H9 (cell line): ENCODE measurements at regions not wholly inside any gene's neighbourhood (a gene's known extent, or its start where the extent isn't known, plus 50 kb on each side); places are given as distances from the start of the nearest gene placed in this dataset.

ENCODE experiments used
- DNase-seq: peaks from one replicate; pipeline ENCODE4 v3.0.0-alpha.2; 2017
- H2AFZ ChIP-seq: one replicate; pipeline ENCODE4 v1.6.1; 2013; ENCODE audit warnings: mild to moderate bottlenecking, low read length, control low read depth, moderate library complexity
- H2AK5ac ChIP-seq: 2 replicates; pipeline ENCODE4 v1.6.1; 2013; ENCODE audit warnings: low read length, control low read depth, mixed read lengths; ENCODE audit not compliant: insufficient read length
- H2BK120ac ChIP-seq: one replicate; pipeline ENCODE4 v1.6.1; 2013; ENCODE audit warnings: low read depth, mild to moderate bottlenecking, low read length, control low read depth, inconsistent platforms; ENCODE audit not compliant: poor library complexity, severe bottlenecking
- H2BK12ac ChIP-seq: 2 replicates; pipeline ENCODE4 v1.6.1; 2013; ENCODE audit warnings: low read length, control low read depth, mixed read lengths, low read depth; ENCODE audit not compliant: insufficient read length
- H2BK15ac ChIP-seq: 2 replicates; pipeline ENCODE4 v1.6.1; 2013; ENCODE audit warnings: low read depth, low read length, control low read depth
- H2BK20ac ChIP-seq: one replicate; pipeline ENCODE4 v1.6.1; 2013; ENCODE audit warnings: low read depth, mild to moderate bottlenecking, low read length, control low read depth, inconsistent platforms; ENCODE audit not compliant: poor library complexity, severe bottlenecking
- H2BK5ac ChIP-seq: 2 replicates; pipeline ENCODE4 v1.6.1; 2013; ENCODE audit warnings: low read length, control low read depth, mixed read lengths; ENCODE audit not compliant: insufficient read length
- H3K14ac ChIP-seq: 2 replicates; pipeline ENCODE4 v1.6.1; 2013; ENCODE audit warnings: low read length, control low read depth; ENCODE audit not compliant: insufficient read depth
- H3K18ac ChIP-seq: 2 replicates; pipeline ENCODE4 v1.6.1; 2013; ENCODE audit warnings: low read depth, mild to moderate bottlenecking, mixed read lengths, low read length, control low read depth; ENCODE audit not compliant: insufficient read length
- H3K23ac ChIP-seq: 2 replicates; pipeline ENCODE4 v1.6.1; 2013; ENCODE audit warnings: low read length, control low read depth, mixed read lengths, low read depth; ENCODE audit not compliant: insufficient read length
- H3K23me2 ChIP-seq: 2 replicates; pipeline ENCODE4 v1.6.1; 2013; ENCODE audit warnings: low read depth, mild to moderate bottlenecking, mixed read lengths, low read length, control low read depth; ENCODE audit not compliant: insufficient read length, poor library complexity, severe bottlenecking
- H3K27ac ChIP-seq: 2 replicates; pipeline ENCODE4 v1.5.1; 2013; ENCODE audit warnings: low read length, control low read depth, mixed read lengths, low read depth; ENCODE audit not compliant: insufficient read length
- H3K27me3 ChIP-seq: 2 replicates; pipeline ENCODE4 v1.6.1; 2013; ENCODE audit warnings: low read length, control low read depth, inconsistent platforms; ENCODE audit not compliant: insufficient read depth
- H3K4ac ChIP-seq: 2 replicates; pipeline ENCODE4 v1.6.1; 2013; ENCODE audit warnings: low read depth, mild to moderate bottlenecking, control low read depth, inconsistent platforms, low read length, moderate library complexity
- H3K4me1 ChIP-seq: 2 replicates; pipeline ENCODE4 v1.6.1; 2013; ENCODE audit warnings: low read length, control low read depth, inconsistent platforms; ENCODE audit not compliant: insufficient read depth
- H3K4me2 ChIP-seq: 2 replicates; pipeline ENCODE4 v1.6.1; 2013; ENCODE audit warnings: low read length, control low read depth, mixed read lengths; ENCODE audit not compliant: insufficient read length, insufficient read depth
- H3K56ac ChIP-seq: 2 replicates; pipeline ENCODE4 v1.6.1; 2013; ENCODE audit warnings: low read depth, mild to moderate bottlenecking, mixed read lengths, low read length, control low read depth; ENCODE audit not compliant: insufficient read length
- H3K79me1 ChIP-seq: 2 replicates; pipeline ENCODE4 v1.6.1; 2013; ENCODE audit warnings: low read depth, mild to moderate bottlenecking, moderate library complexity, low read length, control low read depth, inconsistent platforms; ENCODE audit not compliant: insufficient read depth, poor library complexity, severe bottlenecking
- H3K79me2 ChIP-seq: 2 replicates; pipeline ENCODE4 v1.6.1; 2013; ENCODE audit warnings: low read length, control low read depth, inconsistent platforms; ENCODE audit not compliant: insufficient read depth
- H3K9ac ChIP-seq: 2 replicates; pipeline ENCODE4 v1.6.1; 2013; ENCODE audit warnings: low read length, control low read depth, mixed read lengths; ENCODE audit not compliant: insufficient read length; ENCODE audit errors: extremely low read depth
- H3K9me3 ChIP-seq: one replicate; pipeline ENCODE4 v1.6.1; 2013; ENCODE audit warnings: low read depth, low read length, inconsistent platforms; ENCODE audit not compliant: control insufficient read depth
- H3T11ph ChIP-seq: one replicate; pipeline ENCODE4 v1.6.1; 2013; ENCODE audit warnings: mild to moderate bottlenecking, low read length, control low read depth, inconsistent platforms
- H4K20me1 ChIP-seq: one replicate; pipeline ENCODE4 v1.6.1; 2013; ENCODE audit not compliant: control insufficient read depth, insufficient read length, insufficient read depth
- H4K5ac ChIP-seq: 2 replicates; pipeline ENCODE4 v1.6.1; 2013; ENCODE audit warnings: low read depth, mild to moderate bottlenecking, mixed read lengths, low read length, control low read depth; ENCODE audit not compliant: insufficient read length
- H4K8ac ChIP-seq: replicated peaks from 2 replicates; pipeline ENCODE4 v1.6.1; 2013; ENCODE audit warnings: low read length, control low read depth, mixed read lengths, low read depth; ENCODE audit not compliant: insufficient read length
- H4K91ac ChIP-seq: 2 replicates; pipeline ENCODE4 v1.6.1; 2013; ENCODE audit warnings: low read depth, mild to moderate bottlenecking, moderate library complexity, mixed read lengths, low read length, control low read depth; ENCODE audit not compliant: insufficient read length
- H3K27ac Mint-ChIP-seq, 3 experiments: 2 replicates in 2 of 3; 3 replicates in 1 of 3; pipeline ENCODE4 v1.8.0; 2020 to 2021; ENCODE audit warnings: mixed read lengths in 3 of 3, mild to moderate bottlenecking in 1 of 3, moderate library complexity in 1 of 3
- H3K27me3 Mint-ChIP-seq: 2 replicates; pipeline ENCODE4 v1.8.0; 2021; ENCODE audit warnings: low read depth, mild to moderate bottlenecking, moderate library complexity, mixed read lengths
- H3K36me3 Mint-ChIP-seq, 3 experiments: 2 replicates in 2 of 3; 3 replicates in 1 of 3; pipeline ENCODE4 v1.8.0; 2020 to 2021; ENCODE audit warnings: low read depth in 3 of 3, mixed read lengths in 3 of 3; ENCODE audit not compliant: insufficient read depth in 1 of 3
- H3K4me1 Mint-ChIP-seq, 2 experiments: 2 replicates each; pipeline ENCODE4 v1.8.0; 2020; ENCODE audit warnings: mixed read lengths in 2 of 2
- H3K4me3 Mint-ChIP-seq, 2 experiments: 2 replicates in 1 of 2; 3 replicates in 1 of 2; pipeline ENCODE4 v1.8.0; 2020 to 2021; ENCODE audit warnings: mild to moderate bottlenecking in 2 of 2, mixed read lengths in 2 of 2, moderate library complexity in 1 of 2
- H3K9me3 Mint-ChIP-seq, 2 experiments: 2 replicates in 1 of 2; 3 replicates in 1 of 2; pipeline ENCODE4 v1.8.0; 2020; ENCODE audit warnings: mild to moderate bottlenecking in 2 of 2, mixed read lengths in 2 of 2, moderate library complexity in 1 of 2
- TF ChIP-seq, protein P1 (sequence below): fragments of 200-600 bp; sonication (generic); conservative IDR thresholded peaks from 3 replicates; pipeline ENCODE4 v1.8.0; 2021; ENCODE audit warnings: antibody characterized with exemption, mild to moderate bottlenecking

DNA sequence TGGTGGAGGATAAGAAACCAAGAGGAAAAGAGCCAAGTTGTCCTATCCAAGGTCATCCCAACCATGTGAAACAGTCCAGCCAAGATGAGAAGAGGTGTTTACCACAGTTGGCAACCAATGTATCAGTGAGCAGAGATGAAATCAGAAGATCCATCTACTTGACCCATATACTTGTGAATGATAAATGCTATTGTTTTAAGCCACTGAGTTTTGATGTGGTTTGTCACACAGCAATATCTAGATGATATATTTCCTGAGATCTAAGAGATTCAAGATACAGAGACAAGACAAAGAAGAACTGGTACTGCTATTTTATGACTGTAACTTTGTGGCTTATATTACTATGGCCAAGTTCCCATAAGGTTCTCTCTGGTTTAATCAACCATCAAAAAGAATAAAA is 721.2 kb downstream of the MAFB start:
- Mint-ChIP-seq H3K9me3 (peaks cover 21 to 22% of the 10 kb centered on the region in 2 experiments; a peak in 4 of 5 replicates), H3K4me3 (no peak overlapping the region), H3K27ac (no peak overlapping the region), H3K4me1 (peaks cover 0 to 6% of the 10 kb centered on the region in 2 experiments; a peak in 1 of 4 replicates), H3K27me3 (no peaks in the 10 kb centered on the region), H3K36me3 (peaks cover 0 to 21% (median 6%) of the 10 kb centered on the region in 3 experiments; a peak in 5 of 7 replicates)
- TF ChIP-seq, protein P1, sequence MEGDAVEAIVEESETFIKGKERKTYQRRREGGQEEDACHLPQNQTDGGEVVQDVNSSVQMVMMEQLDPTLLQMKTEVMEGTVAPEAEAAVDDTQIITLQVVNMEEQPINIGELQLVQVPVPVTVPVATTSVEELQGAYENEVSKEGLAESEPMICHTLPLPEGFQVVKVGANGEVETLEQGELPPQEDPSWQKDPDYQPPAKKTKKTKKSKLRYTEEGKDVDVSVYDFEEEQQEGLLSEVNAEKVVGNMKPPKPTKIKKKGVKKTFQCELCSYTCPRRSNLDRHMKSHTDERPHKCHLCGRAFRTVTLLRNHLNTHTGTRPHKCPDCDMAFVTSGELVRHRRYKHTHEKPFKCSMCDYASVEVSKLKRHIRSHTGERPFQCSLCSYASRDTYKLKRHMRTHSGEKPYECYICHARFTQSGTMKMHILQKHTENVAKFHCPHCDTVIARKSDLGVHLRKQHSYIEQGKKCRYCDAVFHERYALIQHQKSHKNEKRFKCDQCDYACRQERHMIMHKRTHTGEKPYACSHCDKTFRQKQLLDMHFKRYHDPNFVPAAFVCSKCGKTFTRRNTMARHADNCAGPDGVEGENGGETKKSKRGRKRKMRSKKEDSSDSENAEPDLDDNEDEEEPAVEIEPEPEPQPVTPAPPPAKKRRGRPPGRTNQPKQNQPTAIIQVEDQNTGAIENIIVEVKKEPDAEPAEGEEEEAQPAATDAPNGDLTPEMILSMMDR = no peak
- Histone ChIP-seq H4K91ac (no peak overlapping the region), H3K23ac (no peak overlapping the region), H3K18ac (no peak overlapping the region), H3T11ph (no peak overlapping the region), H4K5ac (no peak overlapping the region), H3K27ac (no peak overlapping the region), H4K20me1 (no peaks in the 10 kb centered on the region), H3K14ac (no peak overlapping the region), H2AFZ (no peak overlapping the region), H3K9me3 (no peaks in the 10 kb centered on the region), H3K27me3 (no peaks in the 10 kb centered on the region), H3K4me2 (no peak overlapping the region), H3K56ac (no peak overlapping the region), H2BK20ac (no peak overlapping the region), H3K4ac (no peak overlapping the region), H2BK5ac (no peak overlapping the region), H3K23me2 (no peaks in the 10 kb centered on the region), H3K4me1 (no peaks in the 10 kb centered on the region), H4K8ac (no peak overlapping the region), H3K79me1 (no peaks in the 10 kb centered on the region), H2BK12ac (no peak overlapping the region), H2BK120ac (no peak overlapping the region), H2AK5ac (no peak overlapping the region), H3K79me2 (no peaks in the 10 kb centered on the region), H3K9ac (no peak overlapping the region), H2BK15ac (no peak overlapping the region)
- no peak for DNase-seq
